ENCODE measurements at regions not wholly inside any gene's neighbourhood (a gene's known extent, or its start where the extent isn't known, plus 50 kb on each side); places are given as distances from the start of the nearest gene placed in this dataset.
A peak's percentile ranks its signal among the peaks of the same experiment; 100 is the strongest.
"Not testable (repeated sequence)": the region's sequence is repeated elsewhere in the genome, so short reads cannot be mapped to it uniquely, and the experiment has no call there.

DNA sequence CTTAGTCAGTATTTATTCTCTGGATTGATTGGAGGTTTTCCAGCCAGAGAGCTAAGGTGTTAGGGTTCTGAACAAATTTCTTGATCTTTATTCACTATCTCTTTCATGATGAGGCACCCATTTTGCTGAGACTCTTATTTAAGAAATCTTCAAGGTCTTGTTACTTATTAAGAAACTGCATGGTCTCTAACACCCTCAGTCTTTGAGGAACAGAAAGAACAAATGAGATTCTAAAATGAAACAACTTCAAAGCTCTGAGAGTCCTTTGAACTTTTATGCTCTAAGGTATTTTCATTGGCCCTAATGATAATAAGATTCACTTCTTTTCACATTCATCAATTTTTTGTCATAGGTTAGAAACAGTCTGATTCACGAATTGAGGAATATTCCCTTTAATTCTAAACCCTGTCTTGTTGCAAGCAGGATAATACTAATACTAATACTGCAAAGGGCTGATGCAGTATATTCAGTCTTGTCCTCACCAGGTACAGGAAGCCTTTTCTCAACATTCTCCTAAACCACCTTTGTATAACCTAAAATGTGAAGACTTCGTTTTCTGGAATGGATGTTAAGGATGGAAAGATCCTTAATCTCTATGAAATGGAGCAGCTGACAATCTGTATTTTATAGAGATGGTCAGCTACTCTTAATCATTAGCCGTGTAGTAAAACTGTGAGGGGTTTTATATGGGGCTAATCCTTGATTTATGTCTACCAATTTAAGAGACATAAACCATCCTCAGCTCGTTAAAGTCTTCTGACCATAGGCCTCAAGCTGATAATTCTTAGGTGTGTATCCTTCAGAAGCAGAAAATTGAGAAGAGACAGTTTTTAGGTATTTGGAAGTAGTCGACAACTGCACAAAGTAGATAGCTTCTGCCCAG lies 198.3 kb downstream of the OTOL1 start:
- DNase-seq = peak; percentile 17

- no peak for DNase-seq
Observed at GRCh38 chr3:161695811-161696210, 199.2 kb downstream of the OTOL1 start.

DNA sequence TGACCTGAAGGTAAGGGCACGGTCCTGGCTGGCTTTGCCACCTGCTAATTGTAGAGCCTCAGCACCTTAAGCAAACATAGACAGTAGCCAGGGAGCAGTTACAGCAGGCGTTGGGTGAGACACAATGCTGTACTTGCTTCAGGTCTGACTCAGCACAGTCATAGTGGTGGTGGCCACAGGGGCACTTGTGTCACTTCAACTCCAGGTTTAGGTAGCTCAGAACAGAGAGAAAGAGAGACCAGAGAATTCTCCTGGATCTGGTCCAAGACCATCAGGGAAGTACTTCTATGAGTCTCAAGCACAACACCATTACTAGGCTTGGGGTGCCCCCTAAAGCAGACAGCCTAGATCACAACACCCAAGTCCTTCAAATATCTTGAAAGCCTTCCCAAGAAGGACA lies 204.4 kb downstream of the OTOL1 start:
- DNase-seq = peak; percentile 53

GRCh38 chr3:161707253-161707652 lies 210.6 kb downstream of the OTOL1 start:
- not testable (repeated sequence) for DNase-seq

- DNase-seq = no peak
Observed at GRCh38 chr3:161713731-161714130, 217.1 kb downstream of the OTOL1 start.

GRCh38 chr3:161731968-161732367 lies 235.4 kb downstream of the OTOL1 start:
- DNase-seq = no peak

DNA sequence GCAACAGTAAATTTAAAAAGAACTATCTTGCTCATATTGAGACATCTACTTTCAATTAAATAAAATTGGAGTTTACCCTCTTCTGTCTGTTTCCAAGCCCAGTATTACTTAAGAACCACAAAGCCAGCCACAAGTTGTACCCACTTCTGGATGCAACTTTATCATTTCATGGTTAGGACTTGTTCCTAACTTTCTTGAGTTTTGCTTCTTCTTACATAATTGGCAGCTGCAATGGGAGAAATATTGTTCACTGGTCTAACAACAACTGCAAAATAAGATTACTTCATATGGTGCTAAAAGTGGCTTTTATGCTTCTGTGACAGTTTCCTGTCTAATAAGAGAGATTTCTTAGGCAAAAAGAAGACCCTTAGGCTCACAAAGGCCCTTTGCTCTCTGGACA lies 240.6 kb downstream of the OTOL1 start:
- DNase-seq = peak; percentile 96

GRCh38 chr3:161740421-161740820 lies 243.8 kb downstream of the OTOL1 start:
- no peak for DNase-seq

DNA sequence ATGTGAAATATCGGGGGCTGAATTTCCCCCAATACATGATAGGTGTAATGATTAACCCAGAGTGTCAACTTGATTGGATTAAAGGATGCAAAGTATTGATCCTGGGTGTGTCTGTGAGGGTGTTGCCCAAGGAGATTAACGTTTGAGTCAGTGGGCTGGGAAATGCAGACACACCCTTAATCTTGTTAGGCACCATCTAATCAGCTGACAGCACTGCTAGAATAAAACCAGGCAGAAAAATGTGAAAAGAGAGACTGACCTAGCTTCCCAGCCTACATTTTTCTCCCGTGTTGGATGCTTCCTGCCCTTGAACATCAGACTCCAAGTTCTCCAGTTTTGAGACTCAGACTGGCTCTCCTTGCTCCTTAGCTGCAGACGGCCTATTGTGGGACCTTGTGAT lies 247.8 kb downstream of the OTOL1 start:
- DNase-seq = no peak

DNA sequence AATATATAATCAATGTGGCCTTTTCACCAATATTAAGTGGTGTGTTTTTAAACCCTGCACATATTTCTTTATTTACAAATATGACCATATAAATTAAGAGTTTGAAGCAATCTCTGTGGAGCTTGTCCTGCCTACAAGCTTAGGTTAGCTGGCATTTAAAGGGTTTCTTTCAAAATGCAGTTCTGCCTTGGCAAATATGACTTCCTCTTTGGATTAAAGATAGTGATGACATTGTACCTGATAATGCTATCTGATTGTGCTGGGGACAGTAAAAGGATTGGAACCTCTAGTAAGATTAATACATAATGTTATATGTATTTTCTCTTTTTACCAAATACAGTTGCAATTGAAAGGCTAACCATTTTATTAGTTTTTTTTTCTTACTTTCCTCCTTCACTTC lies 249.1 kb downstream of the OTOL1 start:
- peak; percentile 57 for DNase-seq

DNA sequence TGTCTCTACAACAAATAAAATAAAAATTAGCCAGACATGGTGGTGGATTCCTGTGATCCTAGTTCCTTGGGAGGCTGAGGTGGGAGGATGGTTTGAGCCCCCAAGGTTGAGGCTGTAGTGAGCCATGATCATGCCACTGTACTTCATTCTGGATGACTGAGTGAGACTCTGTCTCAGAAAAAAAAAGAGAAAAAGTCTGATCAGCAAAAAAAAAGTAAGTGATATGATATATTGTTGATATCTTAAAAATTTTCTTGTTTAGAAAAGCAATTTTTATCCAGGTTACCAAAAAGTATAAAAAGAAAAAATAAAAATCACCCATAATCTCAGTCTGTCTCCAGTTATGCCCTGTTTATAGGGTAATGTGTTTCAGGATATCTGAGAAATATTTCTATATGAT lies 251.4 kb downstream of the OTOL1 start:
- no peak for DNase-seq

- no peak for DNase-seq
Observed at GRCh38 chr3:161754420-161755053, 257.9 kb downstream of the OTOL1 start.

GRCh38 chr3:161759444-161759843 lies 262.8 kb downstream of the OTOL1 start:
- no peak for DNase-seq

DNA sequence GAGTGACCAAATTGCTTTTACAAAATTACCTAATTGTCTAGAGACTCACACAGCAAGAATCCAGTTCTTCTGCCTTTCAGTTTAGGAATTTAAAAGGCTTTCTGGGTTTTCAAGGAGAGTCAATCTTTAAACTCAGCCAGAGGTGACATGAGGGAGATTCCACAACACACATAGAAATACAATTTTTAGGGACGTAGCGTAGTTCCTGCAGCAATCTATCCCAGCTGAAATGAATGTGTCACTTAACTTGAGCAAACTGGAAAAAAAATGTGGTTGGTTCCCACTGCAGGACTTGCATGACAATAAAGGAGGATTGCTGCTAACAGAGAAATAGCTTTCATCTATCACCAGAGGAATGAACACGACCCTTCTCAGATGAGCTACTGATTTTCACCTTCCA lies 269.7 kb downstream of the OTOL1 start:
- DNase-seq = no peak

- DNase-seq = peak; percentile 97
Observed at GRCh38 chr3:161770484-161771386, 274.1 kb downstream of the OTOL1 start.

- DNase-seq = peak; percentile 46
Observed at GRCh38 chr3:161781381-161781780, 284.8 kb downstream of the OTOL1 start.

GRCh38 chr3:161793194-161793930 lies 296.8 kb downstream of the OTOL1 start:
- no peak for DNase-seq

DNA sequence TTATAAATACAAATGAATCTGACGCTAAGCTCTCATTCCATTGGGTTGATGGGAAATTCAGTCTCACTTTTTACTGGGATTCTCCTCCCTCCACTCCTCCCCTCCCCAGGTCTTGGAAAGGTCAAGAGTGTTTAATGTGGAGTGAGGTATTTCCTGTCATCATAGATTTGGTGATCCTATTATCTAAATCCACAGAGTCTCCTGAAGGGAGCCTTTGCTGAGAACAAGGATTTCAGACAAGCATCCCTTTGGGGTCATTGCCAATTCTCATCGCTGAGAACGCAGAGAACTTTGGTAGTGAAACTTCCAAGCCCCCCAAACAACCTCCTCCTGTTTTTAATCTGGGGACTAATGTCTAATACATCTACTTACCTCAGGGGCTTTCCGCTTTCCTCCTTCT lies 297.9 kb downstream of the OTOL1 start:
- DNase-seq = no peak

DNA sequence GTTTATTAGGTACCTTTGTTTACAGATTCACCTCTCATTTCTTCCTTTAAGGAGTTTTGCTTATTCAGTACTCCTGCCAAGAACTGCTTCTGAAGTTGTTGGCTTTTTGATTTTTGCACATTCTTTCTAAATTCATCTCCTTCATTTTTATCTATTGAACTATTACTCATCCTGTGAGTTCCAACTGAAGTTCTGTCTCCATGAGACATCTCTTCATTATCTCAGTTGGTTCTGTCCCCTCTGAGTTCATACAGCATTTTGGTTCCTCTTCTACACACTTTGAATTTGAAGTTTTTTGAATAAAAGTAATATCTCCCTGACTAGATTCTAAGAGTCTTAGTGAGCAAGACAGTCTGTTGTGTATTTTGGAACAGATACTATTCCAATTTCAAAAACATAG lies 299.7 kb downstream of the OTOL1 start:
- DNase-seq = no peak

- DNase-seq = peak; percentile 56
Observed at GRCh38 chr3:161796780-161797179, 300.2 kb downstream of the OTOL1 start.

GRCh38 chr3:161798016-161798415 lies 301.4 kb downstream of the OTOL1 start:
- no peak for DNase-seq

DNA sequence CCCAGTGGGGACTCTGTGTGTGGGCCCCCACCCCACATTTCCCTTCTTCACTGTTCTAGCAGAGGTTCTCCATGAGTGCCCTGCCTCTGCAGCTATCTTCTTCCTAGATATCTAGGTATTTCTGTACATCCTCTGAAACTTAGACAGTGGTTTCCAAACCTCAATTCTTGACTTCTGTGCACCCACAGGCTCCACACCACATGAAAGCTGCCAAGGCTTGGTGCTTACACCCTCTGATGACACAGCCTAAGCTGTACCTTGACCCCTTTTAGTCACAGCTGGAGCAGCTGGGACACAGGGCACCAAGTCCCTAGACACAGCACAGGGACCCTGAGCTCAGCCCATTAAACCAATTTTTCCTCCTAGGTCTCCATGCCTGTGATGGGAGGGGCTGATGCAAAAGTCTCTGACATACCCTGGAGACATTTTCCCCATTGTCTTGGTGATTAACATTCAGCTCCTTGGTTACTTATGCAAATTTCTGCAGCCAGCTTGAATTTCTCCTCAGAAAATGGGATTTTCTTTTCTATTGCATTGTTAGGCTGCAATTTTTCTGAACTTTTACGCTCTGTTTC lies 304.5 kb downstream of the OTOL1 start:
- peak; percentile 3 for DNase-seq

All from MV-4-11 (cell line).